ENCODE measurements at regions not wholly inside any gene's neighbourhood (a gene's known extent, or its start where the extent isn't known, plus 50 kb on each side); places are given as distances from the start of the nearest gene placed in this dataset.

- no peak for DNase-seq (ENCODE audit: low spot score in 2 of 2)
Measured at GRCh38 chr1:99115231-99115630, 110.6 kb upstream of the PLPPR5 start.

GRCh38 chr1:99119188-99119587 lies 114.5 kb upstream of the PLPPR5 start:
- no peaks in the 10 kb centered on the region for H3K9me3 ChIP-seq
- H3K4me1 ChIP-seq: no peaks in the 10 kb centered on the region

More at GRCh38 chr1:99115231-99115630, 110.6 kb upstream of the PLPPR5 start:
- Histone ChIP-seq H3K9me3 (no peaks in the 10 kb centered on the region), H3K27ac (no peak overlapping the region), H3K27me3 (no peaks in the 10 kb centered on the region), H3K4me3 (no peak overlapping the region), H3K4me1 (no peaks in the 10 kb centered on the region), H3K36me3 (no peaks in the 10 kb centered on the region)
- intact Hi-C loops (cut with DNase I): no loop called here
- TF ChIP-seq, protein P1, sequence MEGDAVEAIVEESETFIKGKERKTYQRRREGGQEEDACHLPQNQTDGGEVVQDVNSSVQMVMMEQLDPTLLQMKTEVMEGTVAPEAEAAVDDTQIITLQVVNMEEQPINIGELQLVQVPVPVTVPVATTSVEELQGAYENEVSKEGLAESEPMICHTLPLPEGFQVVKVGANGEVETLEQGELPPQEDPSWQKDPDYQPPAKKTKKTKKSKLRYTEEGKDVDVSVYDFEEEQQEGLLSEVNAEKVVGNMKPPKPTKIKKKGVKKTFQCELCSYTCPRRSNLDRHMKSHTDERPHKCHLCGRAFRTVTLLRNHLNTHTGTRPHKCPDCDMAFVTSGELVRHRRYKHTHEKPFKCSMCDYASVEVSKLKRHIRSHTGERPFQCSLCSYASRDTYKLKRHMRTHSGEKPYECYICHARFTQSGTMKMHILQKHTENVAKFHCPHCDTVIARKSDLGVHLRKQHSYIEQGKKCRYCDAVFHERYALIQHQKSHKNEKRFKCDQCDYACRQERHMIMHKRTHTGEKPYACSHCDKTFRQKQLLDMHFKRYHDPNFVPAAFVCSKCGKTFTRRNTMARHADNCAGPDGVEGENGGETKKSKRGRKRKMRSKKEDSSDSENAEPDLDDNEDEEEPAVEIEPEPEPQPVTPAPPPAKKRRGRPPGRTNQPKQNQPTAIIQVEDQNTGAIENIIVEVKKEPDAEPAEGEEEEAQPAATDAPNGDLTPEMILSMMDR (IDR thresholded peaks at IDR 0.05): no peak

GRCh38 chr1:99122039-99122438 lies 117.4 kb upstream of the PLPPR5 start:
- DNase-seq (ENCODE audit: low spot score in 2 of 2): no peak
- H3K36me3 ChIP-seq: no peaks in the 10 kb centered on the region
- intact Hi-C loops (cut with DNase I): no loop called here
- H3K4me3 ChIP-seq: no peak overlapping the region
- H3K27ac ChIP-seq: no peak overlapping the region
- no peaks in the 10 kb centered on the region for H3K27me3 ChIP-seq
- H3K4me1 ChIP-seq: no peaks in the 10 kb centered on the region
- TF ChIP-seq, protein P1 (IDR thresholded peaks at IDR 0.05): no peak
- no peaks in the 10 kb centered on the region for H3K9me3 ChIP-seq

More at GRCh38 chr1:99119188-99119587, 114.5 kb upstream of the PLPPR5 start:
- no peaks in the 10 kb centered on the region for H3K27me3 ChIP-seq
- DNase-seq (ENCODE audit: low spot score in 2 of 2): no peak
- H3K4me3 ChIP-seq: no peak overlapping the region
- no peaks in the 10 kb centered on the region for H3K36me3 ChIP-seq
- intact Hi-C loops (cut with DNase I): no loop called here
- TF ChIP-seq, protein P1 (IDR thresholded peaks at IDR 0.05): no peak
- no peak overlapping the region for H3K27ac ChIP-seq

GRCh38 chr1:99123936-99124335 lies 119.3 kb upstream of the PLPPR5 start:
- Histone ChIP-seq H3K4me1 (no peaks in the 10 kb centered on the region), H3K27me3 (no peaks in the 10 kb centered on the region), H3K9me3 (no peaks in the 10 kb centered on the region), H3K4me3 (no peak overlapping the region), H3K27ac (no peak overlapping the region), H3K36me3 (no peaks in the 10 kb centered on the region)
- intact Hi-C loops (cut with DNase I): no loop called here
- DNase-seq (ENCODE audit: low spot score in 2 of 2): no peak
- TF ChIP-seq, protein P1 (IDR thresholded peaks at IDR 0.05): no peak

GRCh38 chr1:99131546-99131945 lies 126.9 kb upstream of the PLPPR5 start:
- no peak for DNase-seq (ENCODE audit: low spot score in 2 of 2)
- intact Hi-C loops (cut with DNase I): no loop called here
- Histone ChIP-seq H3K27me3 (no peaks in the 10 kb centered on the region), H3K36me3 (no peaks in the 10 kb centered on the region), H3K4me1 (no peaks in the 10 kb centered on the region), H3K9me3 (no peaks in the 10 kb centered on the region), H3K4me3 (no peak overlapping the region), H3K27ac (no peak overlapping the region)
- TF ChIP-seq, protein P1 (IDR thresholded peaks at IDR 0.05): no peak

All from ascending aorta (tissue), 2 donors.